ENCODE measurements at regions not wholly inside any gene's neighbourhood (a gene's known extent, or its start where the extent isn't known, plus 50 kb on each side); places are given as distances from the start of the nearest gene placed in this dataset.

GRCh38 chr2:64325477-64325851 is 128.5 kb upstream of the LGALSL start:
- TF ChIP-seq, protein P1, sequence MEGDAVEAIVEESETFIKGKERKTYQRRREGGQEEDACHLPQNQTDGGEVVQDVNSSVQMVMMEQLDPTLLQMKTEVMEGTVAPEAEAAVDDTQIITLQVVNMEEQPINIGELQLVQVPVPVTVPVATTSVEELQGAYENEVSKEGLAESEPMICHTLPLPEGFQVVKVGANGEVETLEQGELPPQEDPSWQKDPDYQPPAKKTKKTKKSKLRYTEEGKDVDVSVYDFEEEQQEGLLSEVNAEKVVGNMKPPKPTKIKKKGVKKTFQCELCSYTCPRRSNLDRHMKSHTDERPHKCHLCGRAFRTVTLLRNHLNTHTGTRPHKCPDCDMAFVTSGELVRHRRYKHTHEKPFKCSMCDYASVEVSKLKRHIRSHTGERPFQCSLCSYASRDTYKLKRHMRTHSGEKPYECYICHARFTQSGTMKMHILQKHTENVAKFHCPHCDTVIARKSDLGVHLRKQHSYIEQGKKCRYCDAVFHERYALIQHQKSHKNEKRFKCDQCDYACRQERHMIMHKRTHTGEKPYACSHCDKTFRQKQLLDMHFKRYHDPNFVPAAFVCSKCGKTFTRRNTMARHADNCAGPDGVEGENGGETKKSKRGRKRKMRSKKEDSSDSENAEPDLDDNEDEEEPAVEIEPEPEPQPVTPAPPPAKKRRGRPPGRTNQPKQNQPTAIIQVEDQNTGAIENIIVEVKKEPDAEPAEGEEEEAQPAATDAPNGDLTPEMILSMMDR (IDR thresholded peaks at IDR 0.05; ENCODE audit: poor library complexity, severe bottlenecking): no peak
- TF ChIP-seq RAD21 (conservative IDR thresholded peaks at IDR 0.05) (no peak), EP300 (conservative IDR thresholded peaks at IDR 0.05; ENCODE audit: poor library complexity, severe bottlenecking) (no peak), POLR2AphosphoS5 (IDR thresholded peaks at IDR 0.05) (no peak)
- TF ChIP-seq, protein P2, sequence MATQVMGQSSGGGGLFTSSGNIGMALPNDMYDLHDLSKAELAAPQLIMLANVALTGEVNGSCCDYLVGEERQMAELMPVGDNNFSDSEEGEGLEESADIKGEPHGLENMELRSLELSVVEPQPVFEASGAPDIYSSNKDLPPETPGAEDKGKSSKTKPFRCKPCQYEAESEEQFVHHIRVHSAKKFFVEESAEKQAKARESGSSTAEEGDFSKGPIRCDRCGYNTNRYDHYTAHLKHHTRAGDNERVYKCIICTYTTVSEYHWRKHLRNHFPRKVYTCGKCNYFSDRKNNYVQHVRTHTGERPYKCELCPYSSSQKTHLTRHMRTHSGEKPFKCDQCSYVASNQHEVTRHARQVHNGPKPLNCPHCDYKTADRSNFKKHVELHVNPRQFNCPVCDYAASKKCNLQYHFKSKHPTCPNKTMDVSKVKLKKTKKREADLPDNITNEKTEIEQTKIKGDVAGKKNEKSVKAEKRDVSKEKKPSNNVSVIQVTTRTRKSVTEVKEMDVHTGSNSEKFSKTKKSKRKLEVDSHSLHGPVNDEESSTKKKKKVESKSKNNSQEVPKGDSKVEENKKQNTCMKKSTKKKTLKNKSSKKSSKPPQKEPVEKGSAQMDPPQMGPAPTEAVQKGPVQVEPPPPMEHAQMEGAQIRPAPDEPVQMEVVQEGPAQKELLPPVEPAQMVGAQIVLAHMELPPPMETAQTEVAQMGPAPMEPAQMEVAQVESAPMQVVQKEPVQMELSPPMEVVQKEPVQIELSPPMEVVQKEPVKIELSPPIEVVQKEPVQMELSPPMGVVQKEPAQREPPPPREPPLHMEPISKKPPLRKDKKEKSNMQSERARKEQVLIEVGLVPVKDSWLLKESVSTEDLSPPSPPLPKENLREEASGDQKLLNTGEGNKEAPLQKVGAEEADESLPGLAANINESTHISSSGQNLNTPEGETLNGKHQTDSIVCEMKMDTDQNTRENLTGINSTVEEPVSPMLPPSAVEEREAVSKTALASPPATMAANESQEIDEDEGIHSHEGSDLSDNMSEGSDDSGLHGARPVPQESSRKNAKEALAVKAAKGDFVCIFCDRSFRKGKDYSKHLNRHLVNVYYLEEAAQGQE (IDR thresholded peaks at IDR 0.05; ENCODE audit: borderline replicate concordance): no peak
